ENCODE measurements at regions not wholly inside any gene's neighbourhood (a gene's known extent, or its start where the extent isn't known, plus 50 kb on each side); places are given as distances from the start of the nearest gene placed in this dataset.
A peak's percentile ranks its signal among the peaks of the same experiment; 100 is the strongest.

GRCh38 chr7:54680377-54681005 lies 78.5 kb downstream of the SEC61G start:
- no peak for TF ChIP-seq CTCF (IDR thresholded peaks at IDR 0.05; ENCODE audit: low read depth, low read length)
- no peak overlapping the region for H3K4me3 ChIP-seq (ENCODE audit: low read depth, low read length)

GRCh38 chr7:54679490-54679817 lies 79.6 kb downstream of the SEC61G start:
- no peak overlapping the region for H3K4me3 ChIP-seq (ENCODE audit: low read depth, low read length)
- TF ChIP-seq CTCF (IDR thresholded peaks at IDR 0.05; ENCODE audit: low read depth, low read length): no peak

- no peak for TF ChIP-seq CTCF (IDR thresholded peaks at IDR 0.05; ENCODE audit: low read depth, low read length)
- H3K4me3 ChIP-seq (ENCODE audit: low read depth, low read length): no peak overlapping the region
Observed at GRCh38 chr7:54678763-54679489, 80.1 kb downstream of the SEC61G start.

- no peak overlapping the region for H3K4me3 ChIP-seq (ENCODE audit: low read depth, low read length)
- no peak for TF ChIP-seq CTCF (IDR thresholded peaks at IDR 0.05; ENCODE audit: low read depth, low read length)
Observed at GRCh38 chr7:54674891-54675290, 84.1 kb downstream of the SEC61G start.

GRCh38 chr7:54672519-54672918 lies 86.5 kb downstream of the SEC61G start:
- H3K4me3 ChIP-seq (ENCODE audit: low read depth, low read length): no peak overlapping the region
- no peak for TF ChIP-seq CTCF (IDR thresholded peaks at IDR 0.05; ENCODE audit: low read depth, low read length)

GRCh38 chr7:54664235-54665228 lies 94.5 kb downstream of the SEC61G start:
- 0 out of 2 replicates have a peak, but pooled peaks have one; percentile 4 for TF ChIP-seq CTCF (IDR thresholded peaks at IDR 0.05; ENCODE audit: low read depth, low read length)
- no peak overlapping the region for H3K4me3 ChIP-seq (ENCODE audit: low read depth, low read length)

Data from WI38 (cell line).